ENCODE measurements at regions not wholly inside any gene's neighbourhood (a gene's known extent, or its start where the extent isn't known, plus 50 kb on each side); places are given as distances from the start of the nearest gene placed in this dataset.

GRCh38 chr3:31010491-31010890, 116.0 kb upstream of the GADL1 start:
- Histone ChIP-seq H3K4me1 (ENCODE audit: control insufficient read depth in 1 of 2, insufficient read depth in 2 of 2, low read length in 2 of 2) (peaks cover 9 to 22% of the 10 kb centered on the region in 2 experiments), H4K91ac (ENCODE audit: low read depth, low read length) (peak overlapping the region; percentile 7), H3K4me2 (ENCODE audit: low read length) (peak overlapping the region; percentile 29), H3K27me3 (ENCODE audit: insufficient read depth, low read length) (no peaks in the 10 kb centered on the region), H3K4me3 (ENCODE audit: low read depth, low read length) (no peak overlapping the region), H3K18ac (ENCODE audit: low read length) (no peak overlapping the region), H3K27ac (ENCODE audit: low read depth, low read length) (peak overlapping the region; percentile 93), H3K79me1 (ENCODE audit: low read length) (peaks cover 26% of the 10 kb centered on the region), H3K14ac (ENCODE audit: low read length) (peak overlapping the region; percentile 6), H3K36me3 (ENCODE audit: control insufficient read depth in 1 of 2, insufficient read depth in 2 of 2, low read length in 2 of 2) (no peaks in the 10 kb centered on the region), H3K79me2 (ENCODE audit: control insufficient read depth, insufficient read depth, low read length, poor library complexity) (peaks cover 2% of the 10 kb centered on the region), H4K12ac (ENCODE audit: low read depth, low read length) (no peak overlapping the region), H3K9me3 (ENCODE audit: insufficient read depth, low read depth, low read length) (no peaks in the 10 kb centered on the region), H2AFZ (ENCODE audit: insufficient read depth, low read length, poor library complexity) (no peak overlapping the region), H3K23ac (ENCODE audit: low read length) (no peak overlapping the region), H3K9ac (ENCODE audit: low read length) (no peak overlapping the region), H3K4ac (ENCODE audit: low read depth, low read length) (no peak overlapping the region), H4K8ac (ENCODE audit: low read depth, low read length) (no peak overlapping the region), H2BK12ac (ENCODE audit: low read length) (no peak overlapping the region), H2BK5ac (ENCODE audit: low read depth, low read length, poor library complexity) (peak overlapping the region; percentile 32), H2AK5ac (ENCODE audit: low read length) (no peak overlapping the region), H2BK120ac (ENCODE audit: insufficient read depth, low read length, poor library complexity) (peak overlapping the region; percentile 21)
- no CpG with 5 or more reads among the region's 2 CpGs for WGBS (ENCODE audit: extremely low coverage, insufficient coverage, insufficient read length)
- no peak for DNase-seq

GRCh38 chr3:31011380-31011779, 116.9 kb upstream of the GADL1 start:
- Histone ChIP-seq H3K9me3 (ENCODE audit: insufficient read depth, low read depth, low read length) (no peaks in the 10 kb centered on the region), H2AFZ (ENCODE audit: insufficient read depth, low read length, poor library complexity) (no peak overlapping the region), H2BK12ac (ENCODE audit: low read length) (peak overlapping the region; percentile 90), H3K23ac (ENCODE audit: low read length) (no peak overlapping the region), H3K4ac (ENCODE audit: low read depth, low read length) (peak overlapping the region; percentile 81), H4K8ac (ENCODE audit: low read depth, low read length) (peak overlapping the region; percentile 1), H3K9ac (ENCODE audit: low read length) (no peak overlapping the region), H3K18ac (ENCODE audit: low read length) (peak overlapping the region; percentile 51), H3K4me2 (ENCODE audit: low read length) (no peak overlapping the region), H3K79me1 (ENCODE audit: low read length) (peaks cover 24% of the 10 kb centered on the region), H3K79me2 (ENCODE audit: control insufficient read depth, insufficient read depth, low read length, poor library complexity) (peaks cover 2% of the 10 kb centered on the region), H3K4me3 (ENCODE audit: low read depth, low read length) (no peak overlapping the region), H3K14ac (ENCODE audit: low read length) (peak overlapping the region; percentile 94), H2AK5ac (ENCODE audit: low read length) (peak overlapping the region; percentile 96), H3K27ac (ENCODE audit: low read depth, low read length) (no peak overlapping the region), H3K36me3 (ENCODE audit: control insufficient read depth in 1 of 2, insufficient read depth in 2 of 2, low read length in 2 of 2) (no peaks in the 10 kb centered on the region), H3K27me3 (ENCODE audit: insufficient read depth, low read length) (no peaks in the 10 kb centered on the region), H4K12ac (ENCODE audit: low read depth, low read length) (no peak overlapping the region), H2BK5ac (ENCODE audit: low read depth, low read length, poor library complexity) (peak overlapping the region; percentile 18), H4K91ac (ENCODE audit: low read depth, low read length) (peak overlapping the region; percentile 95), H3K4me1 (ENCODE audit: control insufficient read depth in 1 of 2, insufficient read depth in 2 of 2, low read length in 2 of 2) (peaks cover 9 to 22% of the 10 kb centered on the region in 2 experiments), H2BK120ac (ENCODE audit: insufficient read depth, low read length, poor library complexity) (peak overlapping the region; percentile 87)
- no peak for DNase-seq
- WGBS (ENCODE audit: extremely low coverage, insufficient coverage, insufficient read length): no CpG with 5 or more reads among the region's 2 CpGs

GRCh38 chr3:31013090-31013489, 118.6 kb upstream of the GADL1 start:
- Histone ChIP-seq H3K79me1 (ENCODE audit: low read length) (peaks cover 20% of the 10 kb centered on the region), H3K4ac (ENCODE audit: low read depth, low read length) (no peak overlapping the region), H3K9ac (ENCODE audit: low read length) (no peak overlapping the region), H4K8ac (ENCODE audit: low read depth, low read length) (no peak overlapping the region), H3K4me3 (ENCODE audit: low read depth, low read length) (no peak overlapping the region), H2BK120ac (ENCODE audit: insufficient read depth, low read length, poor library complexity) (no peak overlapping the region), H3K9me3 (ENCODE audit: insufficient read depth, low read depth, low read length) (no peaks in the 10 kb centered on the region), H3K79me2 (ENCODE audit: control insufficient read depth, insufficient read depth, low read length, poor library complexity) (peaks cover 2% of the 10 kb centered on the region), H3K18ac (ENCODE audit: low read length) (no peak overlapping the region), H3K36me3 (ENCODE audit: control insufficient read depth in 1 of 2, insufficient read depth in 2 of 2, low read length in 2 of 2) (no peaks in the 10 kb centered on the region), H4K12ac (ENCODE audit: low read depth, low read length) (no peak overlapping the region), H2BK12ac (ENCODE audit: low read length) (peak overlapping the region; percentile 43), H3K23ac (ENCODE audit: low read length) (no peak overlapping the region), H3K4me2 (ENCODE audit: low read length) (no peak overlapping the region), H4K91ac (ENCODE audit: low read depth, low read length) (peak overlapping the region; percentile 35), H2AK5ac (ENCODE audit: low read length) (no peak overlapping the region), H3K27me3 (ENCODE audit: insufficient read depth, low read length) (no peaks in the 10 kb centered on the region), H3K27ac (ENCODE audit: low read depth, low read length) (no peak overlapping the region), H3K4me1 (ENCODE audit: control insufficient read depth in 1 of 2, insufficient read depth in 2 of 2, low read length in 2 of 2) (peaks cover 9 to 22% of the 10 kb centered on the region in 2 experiments), H2AFZ (ENCODE audit: insufficient read depth, low read length, poor library complexity) (no peak overlapping the region), H2BK5ac (ENCODE audit: low read depth, low read length, poor library complexity) (no peak overlapping the region), H3K14ac (ENCODE audit: low read length) (no peak overlapping the region)
- DNase-seq: no peak

- Histone ChIP-seq H4K91ac (ENCODE audit: low read depth, low read length) (peak overlapping the region; percentile 43), H3K79me1 (ENCODE audit: low read length) (peaks cover 18% of the 10 kb centered on the region), H4K8ac (ENCODE audit: low read depth, low read length) (peak overlapping the region; percentile 58), H3K4me2 (ENCODE audit: low read length) (no peak overlapping the region), H2AFZ (ENCODE audit: insufficient read depth, low read length, poor library complexity) (no peak overlapping the region), H2BK12ac (ENCODE audit: low read length) (peak overlapping the region; percentile 88), H3K79me2 (ENCODE audit: control insufficient read depth, insufficient read depth, low read length, poor library complexity) (peaks cover 2% of the 10 kb centered on the region), H3K27ac (ENCODE audit: low read depth, low read length) (no peak overlapping the region), H3K27me3 (ENCODE audit: insufficient read depth, low read length) (no peaks in the 10 kb centered on the region), H3K4me1 (ENCODE audit: control insufficient read depth in 1 of 2, insufficient read depth in 2 of 2, low read length in 2 of 2) (peaks cover 6 to 17% of the 10 kb centered on the region in 2 experiments), H3K4ac (ENCODE audit: low read depth, low read length) (no peak overlapping the region), H3K4me3 (ENCODE audit: low read depth, low read length) (no peak overlapping the region), H3K9ac (ENCODE audit: low read length) (no peak overlapping the region), H3K36me3 (ENCODE audit: control insufficient read depth in 1 of 2, insufficient read depth in 2 of 2, low read length in 2 of 2) (no peaks in the 10 kb centered on the region), H4K12ac (ENCODE audit: low read depth, low read length) (no peak overlapping the region), H3K23ac (ENCODE audit: low read length) (no peak overlapping the region), H3K9me3 (ENCODE audit: insufficient read depth, low read depth, low read length) (no peaks in the 10 kb centered on the region), H3K18ac (ENCODE audit: low read length) (peak overlapping the region; percentile 42), H2AK5ac (ENCODE audit: low read length) (peak overlapping the region; percentile 74), H2BK5ac (ENCODE audit: low read depth, low read length, poor library complexity) (no peak overlapping the region), H3K14ac (ENCODE audit: low read length) (no peak overlapping the region), H2BK120ac (ENCODE audit: insufficient read depth, low read length, poor library complexity) (peak overlapping the region; percentile 31)
- no peak for DNase-seq
These were observed 119.4 kb upstream of the GADL1 start for GRCh38 chr3:31013843-31014242.

All from trophoblast cell (in vitro differentiated cells and primary cell).